ENCODE measurements at regions not wholly inside any gene's neighbourhood (a gene's known extent, or its start where the extent isn't known, plus 50 kb on each side); places are given as distances from the start of the nearest gene placed in this dataset.

DNA sequence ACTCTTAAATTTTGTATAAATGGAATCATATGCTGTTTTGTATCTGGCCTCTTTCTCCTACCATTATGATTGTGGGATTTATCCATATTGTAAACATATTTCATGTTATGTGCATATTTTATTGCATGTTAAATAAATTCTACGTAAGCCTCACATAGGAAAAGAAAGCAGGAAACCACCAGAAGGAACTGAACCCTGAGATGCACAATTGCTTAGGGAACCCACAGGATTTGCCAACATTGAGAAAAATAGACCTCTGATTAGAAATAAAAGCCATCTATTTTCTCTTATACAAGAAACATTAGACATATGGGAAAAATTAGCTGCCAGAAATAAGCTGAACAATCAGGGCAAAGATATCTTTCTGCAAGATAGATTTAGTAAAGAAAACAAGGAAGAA, 111.2 kb upstream of the CARMIL1 start:
- TF ChIP-seq POLR2A (IDR thresholded peaks at IDR 0.05; ENCODE audit: low read depth, low read length), result no peak
- TF ChIP-seq POLR2AphosphoS5 (IDR thresholded peaks at IDR 0.05; ENCODE audit: low read depth, low read length), result no peak
